H1 (cell line): ENCODE measurements at regions not wholly inside any gene's neighbourhood (a gene's known extent, or its start where the extent isn't known, plus 50 kb on each side); places are given as distances from the start of the nearest gene placed in this dataset. TPM values are rescaled to one million over a fixed set of nuclear protein-coding genes. Genes with fewer than 3 reads are reported as not detected.

Source experiments
- small RNA-seq: library from polyadenylated mRNA; stranded (forward); fragments of <200 nt; extraction: miRNeasy Mini kit (QIAGEN cat#:217004); gene quantifications from one replicate; pipeline ENCODE3, GENCODE V24; 2013; ENCODE audit not compliant: insufficient read depth

Small RNA genes lying in the stretch of these regions (small RNA-seq; reads per million reads assigned to genes)
- not detected for gene RNA5SP478
